NCI-H748 (cell line): ENCODE measurements at regions not wholly inside any gene's neighbourhood (a gene's known extent, or its start where the extent isn't known, plus 50 kb on each side); places are given as distances from the start of the nearest gene placed in this dataset.

Experiments
- DNase-seq: peaks from one replicate; lab custom pipeline; 2025; ENCODE audit not compliant: unreplicated experiment; lab: John Stamatoyannopoulos, UW

DNA sequence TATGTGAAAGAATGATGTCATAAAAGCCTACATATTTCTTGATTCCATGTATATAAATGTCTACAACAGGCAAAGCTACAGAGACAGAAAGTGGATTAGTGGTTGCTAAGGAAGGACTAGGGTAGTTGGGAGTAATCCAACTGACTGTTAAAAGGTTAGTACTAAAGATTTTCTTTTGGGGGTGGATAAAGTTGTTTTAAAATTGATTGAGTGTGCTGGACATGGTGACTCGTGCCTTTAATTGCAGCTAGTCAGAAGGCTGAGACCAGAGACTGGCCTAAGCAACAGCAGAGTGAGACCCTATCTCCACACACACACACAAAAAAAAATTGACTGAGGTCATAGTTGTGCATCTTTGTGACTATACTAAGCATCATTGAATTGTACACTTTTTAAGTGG, 234.3 kb downstream of the C12orf50 start:
- no peak for DNase-seq

DNA sequence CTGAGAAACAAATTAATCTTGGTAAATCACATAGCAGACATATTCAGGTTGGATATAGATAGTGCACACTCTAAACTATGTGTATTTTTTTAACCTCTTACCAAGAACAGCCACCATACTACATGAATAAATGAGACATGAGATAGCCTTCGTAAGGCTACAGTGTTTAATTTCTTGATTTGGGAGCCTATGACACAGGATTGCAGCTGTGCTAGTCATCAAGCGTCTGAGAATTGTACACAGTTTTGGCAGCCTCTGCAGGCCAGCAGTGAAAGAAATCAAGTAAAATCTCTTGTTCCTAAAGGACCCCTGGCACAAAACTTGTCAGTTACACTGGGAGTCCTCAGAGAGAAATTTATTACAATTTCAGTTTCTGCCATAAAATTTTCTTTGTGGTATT, 236.1 kb downstream of the C12orf50 start:
- DNase-seq: no peak

DNA sequence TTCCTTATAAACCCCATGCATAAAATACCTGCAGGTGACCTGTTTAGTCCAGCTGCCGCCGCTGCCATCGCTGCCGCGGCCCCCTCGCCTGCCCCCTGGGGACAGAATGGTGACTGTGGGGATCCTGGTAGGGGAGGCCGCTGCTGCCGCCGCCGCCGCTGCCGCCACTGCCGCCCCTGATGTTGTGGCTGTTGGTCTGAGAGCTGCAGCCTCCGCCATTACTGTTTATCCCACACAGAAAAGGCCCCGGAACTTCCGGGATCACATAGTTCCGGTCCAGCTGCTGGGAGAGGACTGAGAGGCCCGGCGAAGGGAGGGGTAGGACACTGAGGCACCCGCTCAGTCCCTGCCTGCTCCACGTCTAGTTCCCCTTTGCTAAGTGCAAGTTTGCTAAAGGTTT, 244.9 kb downstream of the C12orf50 start:
- DNase-seq: no peak

DNA sequence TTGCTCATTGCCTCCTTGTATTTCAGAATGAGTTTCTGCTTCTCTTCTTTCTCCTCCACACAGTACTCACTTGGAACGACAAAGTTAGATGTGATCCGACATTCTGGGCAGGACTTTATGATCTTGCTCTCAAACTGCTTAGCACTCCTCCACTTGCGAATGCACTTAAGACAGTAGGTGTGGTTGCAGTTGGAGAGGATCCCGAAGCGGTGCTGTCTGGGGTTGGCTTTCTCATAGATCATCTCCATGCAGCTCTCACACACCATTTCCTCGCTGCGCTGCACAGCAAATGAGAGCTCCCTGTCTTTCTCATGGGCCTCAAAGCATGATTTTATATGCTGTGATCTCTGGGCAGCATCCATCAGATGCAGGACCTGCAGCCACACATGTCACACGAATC, 245.7 kb downstream of the C12orf50 start:
- no peak for DNase-seq

DNA sequence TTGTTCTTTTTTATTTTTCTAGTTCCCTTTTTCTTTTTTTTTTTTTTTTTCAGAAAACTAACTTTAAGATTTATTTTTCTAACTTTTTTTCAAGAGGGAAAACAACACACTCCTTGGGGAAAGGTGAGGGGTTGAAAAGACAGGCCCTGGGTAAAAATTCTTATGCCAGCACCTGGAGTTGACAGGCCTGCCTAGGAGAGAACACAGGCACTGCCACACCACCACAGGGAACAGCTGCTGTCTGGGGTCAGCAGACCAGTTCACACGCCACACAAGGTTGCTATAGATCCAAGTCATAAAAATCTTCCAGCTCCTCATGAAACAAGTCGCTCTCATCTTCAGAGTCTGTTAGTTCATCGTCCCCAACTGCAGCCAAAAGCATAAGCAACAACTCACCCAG, 246.4 kb downstream of the C12orf50 start:
- DNase-seq: no peak

DNA sequence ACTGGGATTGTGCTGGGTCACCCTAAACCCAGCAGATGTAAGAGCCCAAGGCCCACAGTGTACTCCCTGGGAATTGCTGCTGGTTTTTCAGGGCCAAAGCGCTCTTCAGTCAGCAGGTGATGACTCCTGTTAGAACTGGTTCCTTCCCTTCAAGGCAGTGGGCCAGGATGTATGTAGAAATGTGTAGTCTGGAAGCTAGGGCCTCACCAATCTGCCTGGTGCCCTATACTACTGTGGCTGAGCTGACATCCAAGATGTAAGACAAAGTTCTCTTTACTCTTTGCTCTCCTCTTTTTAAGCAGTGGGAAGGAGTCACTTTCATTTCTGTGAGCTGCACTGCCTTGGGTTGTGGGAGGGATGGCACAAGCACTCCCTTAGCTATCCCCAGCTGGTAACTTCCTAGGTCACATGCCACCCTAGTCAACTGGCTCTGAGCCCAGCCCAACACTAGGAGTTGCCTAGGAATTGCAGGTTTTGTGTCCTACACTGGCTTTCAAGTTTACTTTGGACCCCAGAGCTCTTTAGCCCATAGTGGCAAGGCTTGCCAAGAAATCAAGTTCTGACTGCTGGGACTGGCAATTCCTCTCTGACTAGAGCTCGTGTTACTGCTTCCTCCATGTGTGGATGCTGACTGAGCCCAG, 249.2 kb downstream of the C12orf50 start:
- DNase-seq: no peak

DNA sequence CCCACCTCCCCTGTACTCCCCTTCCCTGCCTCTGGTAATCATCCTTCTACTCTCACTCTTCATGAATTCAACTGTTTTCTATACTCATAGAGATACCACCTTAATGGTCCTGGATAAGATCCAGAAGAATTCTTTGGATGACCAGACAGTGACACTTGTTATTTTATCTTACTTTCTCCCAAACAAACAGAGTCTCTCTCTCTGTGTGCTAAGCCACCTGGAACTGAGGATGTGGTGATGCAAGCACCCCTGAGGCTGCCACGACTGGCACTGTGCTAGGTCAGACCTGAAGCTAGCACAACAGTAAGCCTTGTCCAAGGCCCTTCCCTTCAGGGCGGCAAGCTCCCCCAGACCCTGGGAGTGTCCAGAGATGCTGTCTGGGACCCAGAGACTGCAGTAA, 250.2 kb downstream of the C12orf50 start:
- no peak for DNase-seq

DNA sequence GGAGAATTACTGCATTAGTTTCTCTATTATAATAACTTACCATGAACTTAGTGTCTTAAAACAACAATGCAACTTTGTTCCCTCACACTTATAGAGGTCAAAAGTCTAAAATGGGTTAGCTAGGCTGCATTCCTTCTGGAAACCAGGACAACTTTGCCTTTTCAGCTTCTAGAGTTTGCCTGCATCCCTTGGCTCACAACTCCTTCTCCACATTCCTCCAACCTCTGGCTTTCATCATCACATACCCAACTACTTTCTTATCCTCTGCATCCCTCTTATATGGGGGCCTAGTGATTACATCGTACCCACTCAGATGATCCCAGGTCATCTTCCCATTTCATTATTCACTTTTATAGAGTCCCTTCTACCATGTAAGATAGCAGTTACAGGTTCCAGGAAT, 251.1 kb downstream of the C12orf50 start:
- DNase-seq: no peak

DNA sequence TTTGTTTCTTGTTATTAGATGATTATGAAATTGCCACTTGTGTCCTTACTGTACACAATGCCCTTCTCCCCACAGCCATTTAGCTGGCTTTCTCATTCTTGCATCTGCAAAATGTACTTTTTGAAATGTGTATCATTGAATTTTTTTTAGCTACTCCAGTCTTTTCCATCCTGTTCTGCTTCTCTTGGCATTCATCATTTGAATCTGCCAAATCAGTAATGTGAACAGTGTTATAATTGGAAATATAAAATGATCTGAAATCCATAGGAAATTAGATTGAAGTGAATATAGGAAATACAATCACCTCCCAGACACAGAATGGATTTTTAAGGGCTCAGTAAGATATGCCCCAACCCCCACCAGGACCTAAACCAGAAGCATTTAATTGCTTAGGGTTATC, 253.4 kb downstream of the C12orf50 start:
- no peak for DNase-seq

DNA sequence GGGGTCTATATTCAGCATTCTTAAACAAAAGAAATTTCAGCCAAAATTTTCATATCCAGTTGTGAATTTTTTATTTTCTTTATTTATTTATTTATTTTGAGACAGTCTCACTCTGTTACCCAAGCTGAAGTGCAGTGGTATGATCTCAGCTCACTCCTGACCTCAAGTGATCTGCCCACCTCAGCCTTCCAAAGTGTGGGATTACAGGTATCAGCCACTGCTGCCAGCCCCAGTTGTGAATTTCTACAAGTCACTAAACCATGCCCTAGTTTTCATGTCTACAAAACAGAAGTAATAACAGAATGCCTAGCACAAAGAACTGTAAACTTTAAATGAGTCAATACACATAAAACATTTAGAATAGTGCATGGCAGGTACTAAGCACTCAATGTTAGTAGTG, 254.2 kb downstream of the C12orf50 start:
- no peak for DNase-seq

DNA sequence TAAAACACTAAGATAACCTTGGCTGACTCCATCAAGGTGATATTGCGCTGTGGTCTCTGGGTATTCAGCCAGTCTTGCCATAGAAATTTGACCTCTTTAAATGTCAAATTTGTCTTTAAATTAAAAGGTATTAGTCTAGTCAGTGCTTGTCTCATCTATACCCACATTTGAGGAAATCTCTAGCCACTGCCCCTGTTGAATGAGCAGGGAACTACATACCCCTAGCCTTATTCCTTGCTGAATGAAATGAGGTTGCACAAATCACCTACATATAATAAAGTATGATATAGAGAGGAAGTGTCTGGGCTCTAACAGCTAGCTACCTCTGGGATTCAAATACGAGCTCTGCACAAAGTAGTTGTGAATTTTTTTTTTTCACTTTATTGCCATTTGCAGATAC, 256.8 kb downstream of the C12orf50 start:
- DNase-seq: no peak

DNA sequence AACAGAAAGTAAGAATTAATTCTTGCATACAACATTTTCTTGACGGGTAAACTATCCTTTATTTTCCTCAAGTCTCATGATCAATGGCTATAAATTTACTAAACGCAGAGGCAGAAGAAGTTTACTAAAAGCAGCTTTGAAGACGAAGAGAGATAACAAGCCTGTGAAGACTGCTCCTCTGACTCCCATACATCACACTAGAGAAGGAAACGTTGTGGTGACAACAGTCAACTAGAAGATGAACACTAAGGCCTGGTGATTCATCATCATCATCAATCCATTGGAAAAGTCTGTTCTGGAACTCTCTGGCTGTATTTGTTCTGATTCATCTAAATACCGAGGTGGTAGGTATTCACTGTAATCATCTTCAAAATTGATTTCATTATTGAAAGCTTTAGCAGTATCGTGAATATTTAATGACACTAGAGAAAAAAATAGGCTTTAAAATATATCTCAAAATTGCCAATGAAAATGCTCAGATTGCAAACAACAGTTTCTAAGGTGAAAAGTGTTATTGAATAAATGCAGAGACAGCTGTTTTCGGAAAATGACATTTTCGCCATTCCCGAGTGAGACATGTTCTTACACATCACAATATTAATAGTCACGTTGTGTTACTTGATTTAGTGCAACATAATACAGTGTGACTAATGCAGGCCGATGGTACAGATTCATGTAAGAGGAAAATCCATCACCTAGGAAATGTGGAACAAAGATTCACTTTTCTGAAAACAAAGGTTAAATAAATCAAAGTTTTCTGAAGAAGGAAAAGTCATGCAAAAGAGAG, 260.5 kb downstream of the C12orf50 start:
- no peak for DNase-seq

DNA sequence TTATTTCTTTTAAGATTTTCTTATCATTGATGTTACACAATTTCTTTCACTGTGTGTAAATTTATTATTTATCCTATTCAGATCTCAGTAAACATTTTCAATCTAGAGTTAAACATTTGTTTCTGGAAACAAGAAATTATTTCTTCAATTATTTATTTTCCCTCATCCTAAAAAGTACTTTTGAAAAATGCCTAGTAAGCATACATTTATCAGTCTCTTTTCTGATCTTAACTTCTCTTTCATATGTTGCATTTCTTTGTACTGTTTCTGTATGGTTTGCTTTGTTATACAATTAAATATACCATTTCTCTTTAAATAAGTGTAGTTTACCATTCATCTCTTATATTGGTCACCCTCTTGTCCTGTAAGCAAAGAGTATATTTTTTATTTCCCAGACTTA, 263.2 kb downstream of the C12orf50 start:
- DNase-seq: no peak

DNA sequence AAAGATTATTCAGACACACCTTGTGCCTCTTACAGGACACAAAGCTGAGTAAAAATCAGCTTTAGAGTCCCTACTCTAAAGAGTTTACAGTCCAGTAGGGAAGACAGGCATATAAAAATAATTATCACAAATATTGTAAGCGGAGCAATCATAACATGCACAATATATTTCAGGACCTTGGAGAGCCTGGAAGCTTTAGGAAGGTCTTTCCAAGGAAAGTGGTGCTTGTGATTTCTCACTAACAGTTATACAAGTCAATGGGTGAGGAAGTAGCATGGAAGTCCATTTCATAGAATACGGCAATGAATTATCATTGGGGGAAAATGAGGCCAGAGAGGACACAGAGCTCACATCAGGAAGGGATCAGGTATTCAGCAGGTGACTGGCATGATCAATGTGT, 268.3 kb downstream of the C12orf50 start:
- no peak for DNase-seq

DNA sequence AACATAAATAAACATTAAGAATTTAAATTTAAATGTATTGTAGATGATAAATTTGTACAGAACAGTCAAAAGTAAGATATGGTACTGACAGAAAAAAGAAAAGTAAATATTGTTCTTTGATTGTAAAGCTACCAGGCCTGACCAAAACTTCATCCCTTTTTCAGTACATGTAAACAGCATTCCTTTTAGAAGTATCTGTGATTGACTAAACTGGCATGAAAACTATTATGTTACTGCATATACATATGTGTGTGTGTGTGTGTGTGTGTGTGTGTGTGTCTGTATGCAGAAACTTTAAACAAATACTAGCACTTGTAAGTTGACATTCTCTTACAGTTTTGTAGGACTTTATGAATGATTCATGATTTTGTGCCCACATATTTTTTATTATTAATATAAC, 270.9 kb downstream of the C12orf50 start:
- DNase-seq: no peak

DNA sequence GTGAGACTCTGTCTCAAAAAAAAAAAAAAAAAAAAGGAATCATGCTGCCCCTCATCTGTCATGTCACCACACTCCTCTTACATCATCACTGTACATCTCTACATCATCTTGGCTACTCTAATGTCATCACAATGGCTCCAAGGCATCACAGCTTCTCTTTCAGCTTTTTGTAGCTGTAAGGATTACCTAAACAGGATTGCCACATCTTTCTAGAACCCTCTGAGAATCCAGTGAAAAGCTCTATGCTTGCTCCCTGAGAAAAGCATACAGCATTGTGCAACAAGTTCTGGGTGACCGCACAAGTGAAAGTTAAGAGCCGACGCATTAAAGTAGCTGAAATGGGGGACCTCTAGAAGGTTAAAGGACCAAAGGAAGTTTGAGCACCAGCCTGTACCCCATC, 272.5 kb downstream of the C12orf50 start:
- no peak for DNase-seq

DNA sequence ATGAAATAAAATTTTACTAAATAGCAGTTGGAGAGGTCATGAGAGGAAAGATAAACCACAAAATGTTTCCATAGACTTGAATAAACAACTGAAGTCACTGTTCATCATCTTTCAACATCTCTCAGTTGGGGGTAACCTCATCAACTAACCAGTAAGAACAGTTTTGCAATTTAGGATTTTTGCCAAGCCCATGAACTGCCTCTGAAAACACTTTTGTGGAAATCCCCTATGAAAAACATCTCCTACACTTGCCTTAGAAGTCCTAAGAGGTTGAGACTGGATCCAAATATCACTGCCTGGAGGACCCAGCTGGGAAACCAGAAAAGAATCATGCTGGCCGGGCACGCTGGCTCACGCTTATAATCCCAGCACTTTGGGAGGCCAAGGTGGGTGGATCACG, 273.1 kb downstream of the C12orf50 start:
- no peak for DNase-seq

DNA sequence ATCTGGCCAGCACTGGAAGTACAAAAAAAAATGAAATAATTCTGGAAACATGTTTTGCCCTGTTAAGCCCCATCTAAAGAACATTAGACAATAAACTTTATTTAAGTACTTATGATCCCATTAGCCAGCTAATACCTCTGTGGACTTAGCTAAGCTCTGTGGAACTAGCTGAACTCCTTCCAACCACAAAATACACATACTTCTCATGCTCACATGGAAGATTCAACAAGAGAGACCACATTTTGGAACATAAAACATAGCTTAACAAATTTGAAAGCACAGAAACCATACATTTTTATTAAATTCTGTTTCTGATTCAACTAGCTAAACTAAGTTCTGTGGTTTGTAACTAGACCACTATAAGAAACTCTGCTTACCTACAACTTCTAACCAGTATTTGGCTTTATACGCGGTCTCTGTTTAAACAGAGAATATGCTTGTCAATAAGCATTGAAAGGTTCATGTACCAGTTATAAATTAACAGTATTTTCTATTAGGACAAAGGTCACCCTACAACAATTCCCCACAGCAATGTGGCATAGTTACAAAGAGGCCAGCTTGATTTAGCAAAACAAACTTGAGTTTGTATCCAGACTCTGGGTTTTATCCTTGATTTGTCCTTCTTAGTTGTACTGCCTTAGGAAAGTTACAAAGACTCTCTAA, 300.1 kb downstream of the C12orf50 start:
- DNase-seq: no peak

DNA sequence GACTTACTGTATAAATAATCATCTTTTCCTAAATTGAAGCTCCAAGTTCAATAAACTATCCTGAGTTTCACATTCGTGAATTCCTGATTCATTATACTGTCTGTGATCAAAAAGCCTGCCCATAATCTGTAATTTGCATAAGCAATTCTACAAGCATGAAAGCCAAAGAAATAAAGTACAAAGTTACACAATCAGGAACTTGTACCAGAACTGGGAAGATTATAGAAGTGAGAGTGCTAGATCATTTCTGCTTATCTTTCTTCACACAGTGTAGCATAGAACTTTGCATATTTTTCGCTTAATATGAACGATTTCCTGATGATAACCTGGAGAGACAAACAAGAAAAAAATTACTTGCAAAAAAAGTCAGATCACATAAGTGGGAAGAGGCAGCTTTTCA, 308.2 kb downstream of the C12orf50 start:
- no peak for DNase-seq

DNA sequence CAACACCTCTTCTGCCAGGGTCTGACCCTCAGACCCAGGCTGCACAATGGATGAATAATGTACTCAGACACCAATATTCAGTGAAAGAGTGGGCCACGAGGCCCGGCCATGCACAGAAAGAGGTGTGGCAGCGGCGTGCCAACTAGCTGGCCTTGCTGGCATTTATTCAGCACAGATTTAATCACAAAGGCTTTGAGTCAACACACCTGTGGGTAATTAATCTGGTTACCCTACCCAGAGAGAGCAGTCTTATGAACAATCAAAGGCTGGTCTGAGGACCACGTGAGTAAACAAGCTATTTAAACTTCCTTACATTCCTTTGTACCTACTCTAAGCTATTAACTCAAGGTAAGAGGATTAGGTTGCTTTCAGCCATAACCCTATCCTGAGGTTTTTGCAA, 324.8 kb downstream of the C12orf50 start:
- peak; percentile 24 for DNase-seq

DNA sequence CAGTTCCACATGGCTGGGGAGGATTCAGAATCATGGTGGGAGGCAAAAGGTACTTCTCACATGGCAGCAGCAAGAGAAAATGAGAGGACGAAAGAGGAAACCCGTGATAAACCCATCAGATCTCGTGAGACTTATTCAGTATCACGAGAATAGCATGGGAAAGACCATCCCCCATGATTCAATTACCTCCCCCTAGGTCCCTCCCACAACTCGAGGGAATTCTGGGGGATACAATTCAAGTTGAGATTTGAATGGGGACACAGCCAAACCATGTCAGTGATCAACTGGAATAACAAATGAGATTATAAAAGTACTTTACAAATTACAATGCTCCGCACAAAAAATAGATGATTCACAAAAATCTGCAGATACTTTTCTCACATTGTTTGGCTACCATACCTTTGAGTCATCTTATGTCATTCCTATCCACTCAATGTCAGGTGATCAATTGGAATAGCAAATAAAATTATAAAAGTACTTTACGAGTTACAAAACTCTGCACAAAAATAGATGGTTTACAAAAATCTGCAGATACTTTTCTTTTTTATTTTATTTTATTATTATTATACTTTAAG, 338.9 kb downstream of the C12orf50 start:
- DNase-seq: no peak

DNA sequence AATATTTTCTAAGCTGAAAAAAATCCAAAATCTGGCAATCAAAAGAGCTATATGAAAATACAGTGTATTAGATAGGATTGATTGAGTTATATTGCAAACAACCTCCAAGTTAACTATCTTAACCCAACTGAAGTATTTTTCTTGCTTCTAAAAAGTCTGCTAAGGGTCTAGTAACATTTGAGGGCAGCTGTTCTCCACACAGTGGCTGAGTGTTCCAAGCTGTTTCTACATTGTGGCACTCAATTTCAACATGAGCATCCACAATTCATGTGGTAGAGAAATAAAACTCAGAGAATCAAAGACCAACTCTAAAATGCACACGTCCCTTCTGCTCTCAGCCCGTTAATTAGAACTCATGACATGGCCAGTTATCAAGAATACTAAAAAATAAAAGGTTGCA, 340.0 kb downstream of the C12orf50 start:
- DNase-seq: no peak
